ENCODE measurements at regions not wholly inside any gene's neighbourhood (a gene's known extent, or its start where the extent isn't known, plus 50 kb on each side); places are given as distances from the start of the nearest gene placed in this dataset.

DNA sequence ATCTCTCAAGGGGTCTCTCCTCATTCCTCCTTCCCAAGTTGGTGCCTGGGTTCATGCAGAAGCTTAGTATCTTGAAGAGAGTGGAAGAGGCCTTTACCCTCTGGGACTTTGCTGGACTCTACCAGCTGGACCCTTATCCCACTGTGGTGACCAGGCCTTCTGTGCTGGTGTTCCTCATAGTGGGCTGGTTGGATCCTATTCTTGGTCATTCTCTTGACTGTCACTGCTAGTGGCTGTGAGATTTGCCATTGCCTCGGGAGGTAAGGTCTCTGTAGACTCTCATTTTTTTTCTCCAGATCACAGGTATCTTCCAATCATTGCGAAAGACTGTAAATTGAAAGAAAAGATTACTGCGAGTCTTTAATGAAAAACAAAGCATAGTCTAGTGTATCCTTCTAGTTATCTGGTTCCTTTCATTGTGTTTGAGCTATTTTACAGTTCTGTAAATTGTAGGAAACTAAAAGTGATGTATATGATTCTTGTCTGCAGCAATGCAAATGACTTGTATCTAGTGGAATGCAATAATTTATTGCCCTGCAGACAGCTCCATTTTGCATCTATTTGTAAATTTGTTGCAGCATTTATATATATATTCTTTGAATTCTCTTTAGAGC lies 217.9 kb downstream of the AEBP2 start:
- TF ChIP-seq, protein P1, sequence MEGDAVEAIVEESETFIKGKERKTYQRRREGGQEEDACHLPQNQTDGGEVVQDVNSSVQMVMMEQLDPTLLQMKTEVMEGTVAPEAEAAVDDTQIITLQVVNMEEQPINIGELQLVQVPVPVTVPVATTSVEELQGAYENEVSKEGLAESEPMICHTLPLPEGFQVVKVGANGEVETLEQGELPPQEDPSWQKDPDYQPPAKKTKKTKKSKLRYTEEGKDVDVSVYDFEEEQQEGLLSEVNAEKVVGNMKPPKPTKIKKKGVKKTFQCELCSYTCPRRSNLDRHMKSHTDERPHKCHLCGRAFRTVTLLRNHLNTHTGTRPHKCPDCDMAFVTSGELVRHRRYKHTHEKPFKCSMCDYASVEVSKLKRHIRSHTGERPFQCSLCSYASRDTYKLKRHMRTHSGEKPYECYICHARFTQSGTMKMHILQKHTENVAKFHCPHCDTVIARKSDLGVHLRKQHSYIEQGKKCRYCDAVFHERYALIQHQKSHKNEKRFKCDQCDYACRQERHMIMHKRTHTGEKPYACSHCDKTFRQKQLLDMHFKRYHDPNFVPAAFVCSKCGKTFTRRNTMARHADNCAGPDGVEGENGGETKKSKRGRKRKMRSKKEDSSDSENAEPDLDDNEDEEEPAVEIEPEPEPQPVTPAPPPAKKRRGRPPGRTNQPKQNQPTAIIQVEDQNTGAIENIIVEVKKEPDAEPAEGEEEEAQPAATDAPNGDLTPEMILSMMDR (conservative IDR thresholded peaks at IDR 0.05 in 1 of 2, IDR thresholded peaks at IDR 0.05 in 1 of 2; ENCODE audit: low read depth in 1 of 2, low read length in 2 of 2), result no peak
- no peak for TF ChIP-seq EZH2 (IDR thresholded peaks at IDR 0.05; ENCODE audit: low read length, missing control alignments)

Data from fibroblast of lung (primary cell).